HCT116 (cell line): ENCODE measurements at regions not wholly inside any gene's neighbourhood (a gene's known extent, or its start where the extent isn't known, plus 50 kb on each side); places are given as distances from the start of the nearest gene placed in this dataset.

Experiments
- ATAC-seq: fragments of 200-7000 bp; cut with Tn5 transposase; 2 replicates; pipeline ENCODE4 v1.9.1; 2020; ENCODE audit warnings: mild to moderate bottlenecking, moderate library complexity
- BruUV-seq: library from RNA; stranded (reverse); fragments of 400-500 nt; replicated peaks from 2 replicates; lab custom pipeline; 2021; lab: Mats Ljungman, UMichigan
- CTCF ChIA-PET: fragments of 300-600 bp; sonication (Branson Sonifier 250); formaldehyde crosslinking; loops from one replicate; lab custom pipeline; 2021; ENCODE audit warnings: antibody characterized with exemption; lab: Charles Lee
- POLR2A ChIA-PET: fragments of 300-600, 350-600 bp; sonication (Branson Sonifier 250); formaldehyde crosslinking; loops from one replicate; lab custom pipeline; 2021; ENCODE audit warnings: antibody characterized with exemption; lab: Charles Lee
- RAD21 ChIA-PET, 2 experiments: fragments of 300-600 bp; sonication (Branson Sonifier 250); formaldehyde crosslinking; loops; one replicate each; lab custom pipeline; 2023; ENCODE audit warnings: low total read pairs in 2 of 2; ENCODE audit not compliant: uncharacterized antibody in 2 of 2, unreplicated experiment in 2 of 2, low non-redundant PET in 1 of 2; lab: Charles Lee
- DNase-seq: peaks from one replicate; pipeline ENCODE4 v3.0.0-alpha.2; 2010; ENCODE audit warnings: low read depth, low spot score
- H2AFZ ChIP-seq: fragments of 200-600 bp; shearing (Covaris generic), sonication (generic); 2 replicates; pipeline ENCODE4 v1.6.1; 2017; ENCODE audit warnings: low read depth, mixed run types, mixed read lengths, antibody characterized with exemption, low read length; ENCODE audit not compliant: poor library complexity, severe bottlenecking
- H3K27ac ChIP-seq: 2 replicates; pipeline ENCODE4 v1.5.1; 2012; ENCODE audit warnings: low read depth, low read length
- H3K27me3 ChIP-seq: fragments of 200-600 bp; sonication (generic); 2 replicates; pipeline ENCODE4 v1.6.1; 2016; ENCODE audit warnings: mixed run types, low read length, mixed read lengths; ENCODE audit not compliant: insufficient read depth
- H3K36me3 ChIP-seq, 2 experiments: fragments of 200-500 bp in 1 of 2; fragments of 200-600 bp in 1 of 2; sonication (Bioruptor generic) in 1 of 2; sonication (generic) in 1 of 2; 2 replicates each; pipeline versions ENCODE4 v1.5.1 to v1.6.1; 2014 to 2016; ENCODE audit warnings: low read length in 2 of 2, inconsistent platforms in 1 of 2, mixed read lengths in 1 of 2, mixed run types in 1 of 2; ENCODE audit not compliant: insufficient read depth in 2 of 2, control insufficient read depth in 1 of 2
- H3K4me1 ChIP-seq, 2 experiments: fragments of 200-600 bp in 1 of 2; sonication (generic) in 1 of 2; 2 replicates each; pipeline versions ENCODE4 v1.5.1 to v1.6.1; 2012 to 2017; ENCODE audit warnings: low read length in 2 of 2, inconsistent platforms in 1 of 2, mild to moderate bottlenecking in 1 of 2, mixed read lengths in 1 of 2, mixed run types in 1 of 2, moderate library complexity in 1 of 2; ENCODE audit not compliant: insufficient read depth in 2 of 2, control insufficient read depth in 1 of 2
- H3K4me2 ChIP-seq: fragments of 200-600 bp; sonication (generic); 2 replicates; pipeline ENCODE4 v1.6.1; 2017; ENCODE audit warnings: mixed run types, low read length, mixed read lengths
- H3K4me3 ChIP-seq, 2 experiments: fragments of 200-600 bp in 1 of 2; sonication (generic) in 1 of 2; replicated peaks in 1 of 2; 2 replicates each; pipeline ENCODE4 v1.5.1; 2011 to 2016; ENCODE audit warnings: low read length in 2 of 2, control low read depth in 1 of 2, low read depth in 1 of 2, mild to moderate bottlenecking in 1 of 2, mixed read lengths in 1 of 2, mixed run types in 1 of 2
- H3K79me2 ChIP-seq: fragments of 200-600 bp; sonication (generic); 2 replicates; pipeline ENCODE4 v1.6.1; 2017; ENCODE audit warnings: mild to moderate bottlenecking, mixed run types, low read length, moderate library complexity, mixed read lengths; ENCODE audit not compliant: insufficient read depth
- H3K9ac ChIP-seq: fragments of 200-600 bp; sonication (generic); 2 replicates; pipeline ENCODE4 v1.6.1; 2016; ENCODE audit warnings: low read length, mixed read lengths
- H3K9me2 ChIP-seq: fragments of 200-600 bp; sonication (generic), shearing (Covaris generic); 2 replicates; pipeline ENCODE4 v1.6.1; 2017; ENCODE audit warnings: mixed run types, mild to moderate bottlenecking, moderate library complexity; ENCODE audit not compliant: insufficient read depth
- H3K9me3 ChIP-seq, 2 experiments: fragments of 200-500 bp in 1 of 2; fragments of 200-600 bp in 1 of 2; sonication (Bioruptor generic) in 1 of 2; sonication (generic) in 1 of 2; 2 replicates each; pipeline ENCODE4 v1.6.1; 2014 to 2017; ENCODE audit warnings: low read length in 2 of 2, mixed read lengths in 2 of 2, inconsistent platforms in 1 of 2, low read depth in 1 of 2, mild to moderate bottlenecking in 1 of 2, mixed run types in 1 of 2, moderate library complexity in 1 of 2; ENCODE audit not compliant: control insufficient read depth in 1 of 2, insufficient read depth in 1 of 2
- H4K20me1 ChIP-seq: fragments of 200-600 bp; sonication (generic), shearing (Covaris generic); 2 replicates; pipeline ENCODE4 v1.6.1; 2017; ENCODE audit warnings: mixed run types, mild to moderate bottlenecking, moderate library complexity; ENCODE audit not compliant: insufficient read depth
- ELF1 ChIP-seq: IDR thresholded peaks from 2 replicates; pipeline ENCODE4 v1.6.1; 2012; ENCODE audit warnings: low read depth, borderline replicate concordance
- EZH2 ChIP-seq: fragments of 200-600 bp; sonication (generic); IDR thresholded peaks from 2 replicates; pipeline ENCODE4 v1.6.1; 2017; ENCODE audit warnings: antibody characterized with exemption, mixed run types
- RAD21 ChIP-seq: IDR thresholded peaks from 2 replicates; pipeline ENCODE4 v1.6.1; 2012; ENCODE audit warnings: low read depth, mild to moderate bottlenecking
- SIN3A ChIP-seq: IDR thresholded peaks from 2 replicates; pipeline ENCODE4 v1.6.1; 2012; ENCODE audit warnings: low read depth
- ZNF274 ChIP-seq: fragments of 200-500 bp; sonication (Bioruptor generic); IDR thresholded peaks from 2 replicates; pipeline ENCODE4 v1.6.1; 2014; ENCODE audit warnings: mild to moderate bottlenecking, low read depth, low read length, inconsistent platforms
- intact Hi-C: fragments of 100-400 bp; cut with micrococcal nuclease; formaldehyde crosslinking; loops from 2 replicates; pipeline ENCODE4 v1.10.0; 2022
- TF ChIP-seq, protein P1 (sequence below): IDR thresholded peaks from 2 replicates; pipeline ENCODE4 v1.6.1; 2012; ENCODE audit warnings: low read depth
- TF ChIP-seq, protein P2 (sequence below): IDR thresholded peaks from 2 replicates; pipeline ENCODE4 v1.6.1; 2012

DNA sequence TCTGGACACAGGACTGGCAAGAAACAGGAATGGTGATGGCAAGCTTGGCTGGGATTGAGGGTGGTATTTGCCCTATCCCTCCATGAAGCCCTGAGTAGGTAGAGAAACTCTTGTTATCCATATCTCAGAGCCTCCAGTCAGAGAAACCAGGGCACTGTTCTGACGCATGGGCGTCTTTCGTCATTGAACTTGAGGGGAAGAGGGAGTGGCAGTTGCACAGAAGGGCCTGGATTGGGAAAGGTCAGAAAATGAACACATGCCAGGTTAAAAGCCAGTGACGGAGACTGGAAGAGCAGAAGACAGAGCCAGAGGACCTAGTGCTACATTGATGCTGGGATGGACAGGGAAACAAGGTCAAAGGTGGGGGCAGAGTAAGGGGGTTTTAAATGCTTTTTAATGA, 516.7 kb downstream of the PLPP3 start:
- RAD21 ChIA-PET, result no interaction called here

DNA sequence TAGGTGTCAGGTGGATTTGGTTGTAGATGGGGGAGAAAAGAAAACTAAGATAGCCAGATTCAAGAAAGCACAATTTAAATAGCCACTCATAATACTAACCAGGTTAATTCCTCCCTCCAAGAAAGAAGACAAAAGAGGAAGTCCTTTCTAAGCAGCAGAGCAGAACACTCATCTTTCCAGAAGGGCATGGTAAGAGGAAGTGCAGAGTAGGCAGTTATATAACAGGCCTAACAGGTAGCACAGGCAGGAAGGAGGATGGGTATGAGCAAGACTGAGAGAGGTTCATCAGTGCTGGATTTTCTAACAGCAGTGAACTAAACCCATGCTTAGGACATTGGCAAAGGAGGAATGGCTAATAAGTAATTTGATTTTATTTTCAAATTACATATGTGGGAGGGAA, 517.5 kb downstream of the PLPP3 start:
- Histone ChIP-seq H3K9me2 (no peaks in the 10 kb centered on the region), H3K4me3 (no peak overlapping the region), H3K36me3 (no peaks in the 10 kb centered on the region), H3K27me3 (no peaks in the 10 kb centered on the region), H4K20me1 (no peaks in the 10 kb centered on the region)
- intact Hi-C loops, result no loop called here
- POLR2A ChIA-PET, result no interaction called here
- DNase-seq, result no peak
- TF ChIP-seq RAD21, result no peak
- TF ChIP-seq, protein P1, sequence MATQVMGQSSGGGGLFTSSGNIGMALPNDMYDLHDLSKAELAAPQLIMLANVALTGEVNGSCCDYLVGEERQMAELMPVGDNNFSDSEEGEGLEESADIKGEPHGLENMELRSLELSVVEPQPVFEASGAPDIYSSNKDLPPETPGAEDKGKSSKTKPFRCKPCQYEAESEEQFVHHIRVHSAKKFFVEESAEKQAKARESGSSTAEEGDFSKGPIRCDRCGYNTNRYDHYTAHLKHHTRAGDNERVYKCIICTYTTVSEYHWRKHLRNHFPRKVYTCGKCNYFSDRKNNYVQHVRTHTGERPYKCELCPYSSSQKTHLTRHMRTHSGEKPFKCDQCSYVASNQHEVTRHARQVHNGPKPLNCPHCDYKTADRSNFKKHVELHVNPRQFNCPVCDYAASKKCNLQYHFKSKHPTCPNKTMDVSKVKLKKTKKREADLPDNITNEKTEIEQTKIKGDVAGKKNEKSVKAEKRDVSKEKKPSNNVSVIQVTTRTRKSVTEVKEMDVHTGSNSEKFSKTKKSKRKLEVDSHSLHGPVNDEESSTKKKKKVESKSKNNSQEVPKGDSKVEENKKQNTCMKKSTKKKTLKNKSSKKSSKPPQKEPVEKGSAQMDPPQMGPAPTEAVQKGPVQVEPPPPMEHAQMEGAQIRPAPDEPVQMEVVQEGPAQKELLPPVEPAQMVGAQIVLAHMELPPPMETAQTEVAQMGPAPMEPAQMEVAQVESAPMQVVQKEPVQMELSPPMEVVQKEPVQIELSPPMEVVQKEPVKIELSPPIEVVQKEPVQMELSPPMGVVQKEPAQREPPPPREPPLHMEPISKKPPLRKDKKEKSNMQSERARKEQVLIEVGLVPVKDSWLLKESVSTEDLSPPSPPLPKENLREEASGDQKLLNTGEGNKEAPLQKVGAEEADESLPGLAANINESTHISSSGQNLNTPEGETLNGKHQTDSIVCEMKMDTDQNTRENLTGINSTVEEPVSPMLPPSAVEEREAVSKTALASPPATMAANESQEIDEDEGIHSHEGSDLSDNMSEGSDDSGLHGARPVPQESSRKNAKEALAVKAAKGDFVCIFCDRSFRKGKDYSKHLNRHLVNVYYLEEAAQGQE, result no peak
- no peak for TF ChIP-seq SIN3A
- no peak for TF ChIP-seq ELF1
- no peak for TF ChIP-seq EZH2
- TF ChIP-seq, protein P2, sequence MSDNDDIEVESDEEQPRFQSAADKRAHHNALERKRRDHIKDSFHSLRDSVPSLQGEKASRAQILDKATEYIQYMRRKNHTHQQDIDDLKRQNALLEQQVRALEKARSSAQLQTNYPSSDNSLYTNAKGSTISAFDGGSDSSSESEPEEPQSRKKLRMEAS, result no peak
- TF ChIP-seq, all 23 proteins: peak for 0
- no peak for ATAC-seq
- H2AFZ ChIP-seq, result no peak overlapping the region
- no peaks in the 10 kb centered on the region for H3K79me2 ChIP-seq
- H3K9ac ChIP-seq, result no peak overlapping the region
- ChIA-PET CTCF (no interaction called here), RAD21 (no interaction called here)
- no peaks in the 10 kb centered on the region for H3K9me3 ChIP-seq
- no peak overlapping the region for H3K4me2 ChIP-seq
- BruUV-seq, result no TSS peak
- H3K27ac ChIP-seq, result no peak overlapping the region
- peaks cover 7 to 18% of the 10 kb centered on the region in 2 experiments; a peak in 3 of 4 replicates for H3K4me1 ChIP-seq

More for the DNA sequence above, 516.7 kb downstream of the PLPP3 start:
- no peak for DNase-seq
- Histone ChIP-seq H3K27me3 (no peaks in the 10 kb centered on the region), H3K79me2 (no peaks in the 10 kb centered on the region), H3K4me1 (peaks cover 7 to 18% of the 10 kb centered on the region in 2 experiments; a peak in 3 of 4 replicates)
- TF ChIP-seq ZNF274 (no peak), EZH2 (no peak), SIN3A (no peak)
- TF ChIP-seq, all 23 proteins: peak for 0
- Histone ChIP-seq H3K27ac (no peak overlapping the region), H3K9me3 (no peaks in the 10 kb centered on the region), H3K36me3 (no peaks in the 10 kb centered on the region), H3K9me2 (no peaks in the 10 kb centered on the region), H3K9ac (no peak overlapping the region), H3K4me3 (no peak overlapping the region), H3K4me2 (no peak overlapping the region), H4K20me1 (no peaks in the 10 kb centered on the region), H2AFZ (no peak overlapping the region)
- ChIA-PET CTCF (no interaction called here), POLR2A (no interaction called here)
- BruUV-seq, result no TSS peak
- intact Hi-C loops, result no loop called here
- no peak for ATAC-seq
